WTC11 (cell line): ENCODE measurements at regions not wholly inside any gene's neighbourhood (a gene's known extent, or its start where the extent isn't known, plus 50 kb on each side); places are given as distances from the start of the nearest gene placed in this dataset.

ENCODE experiments used
- AR ChIP-seq: fragments of 250-450 bp; sonication (Bioruptor Pico); IDR thresholded peaks from 2 replicates; pipeline ENCODE4 v1.9.0; 2021; ENCODE audit warnings: mild to moderate bottlenecking
- CTCF ChIP-seq: fragments of 200-600 bp; IDR thresholded peaks from 2 replicates; pipeline ENCODE4 v1.8.0; 2022; ENCODE audit warnings: antibody characterized with exemption
- ESRRA ChIP-seq: sonication (generic); formaldehyde crosslinking; IDR thresholded peaks from 2 replicates; pipeline ENCODE4 v1.8.1; 2022; ENCODE audit warnings: mild to moderate bottlenecking, missing genetic modification reagents, borderline replicate concordance
- TF ChIP-seq, protein P1 (sequence below): fragments of 250-450 bp; sonication (Bioruptor Pico); IDR thresholded peaks from 2 replicates; pipeline ENCODE4 v1.9.0; 2021; ENCODE audit warnings: mild to moderate bottlenecking, borderline replicate concordance
- TF ChIP-seq, protein P2 (sequence below): sonication (generic); formaldehyde crosslinking; IDR thresholded peaks from 2 replicates; pipeline ENCODE4 v1.8.1; 2023; ENCODE audit warnings: mild to moderate bottlenecking, missing genetic modification reagents
- TF ChIP-seq, protein P3 (sequence below): sonication (generic); formaldehyde crosslinking; IDR thresholded peaks from 2 replicates; pipeline ENCODE4 v1.8.1; 2023; ENCODE audit warnings: mild to moderate bottlenecking, moderate library complexity, missing genetic modification reagents

DNA sequence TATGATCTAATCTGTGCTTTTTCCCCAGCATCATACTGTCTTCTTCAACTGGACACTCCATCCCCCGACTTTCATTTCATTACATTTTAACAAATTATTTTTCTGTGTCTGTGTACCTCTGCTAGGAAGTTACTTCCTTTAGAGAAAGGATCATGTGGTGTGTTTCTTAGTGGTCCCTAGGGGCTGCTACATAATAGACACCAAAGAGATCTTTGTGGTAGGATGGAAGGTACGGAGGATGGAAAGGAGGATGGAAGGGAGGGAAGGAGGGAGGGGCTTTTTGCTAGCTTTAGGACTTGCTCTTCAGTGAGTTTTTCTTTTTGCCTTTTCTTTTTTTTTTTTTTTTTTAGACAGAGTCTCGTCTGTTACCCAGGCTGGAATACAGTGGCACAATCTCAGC, 95.7 kb downstream of the TNFAIP3 start:
- no peak for TF ChIP-seq CTCF
- TF ChIP-seq, protein P1, sequence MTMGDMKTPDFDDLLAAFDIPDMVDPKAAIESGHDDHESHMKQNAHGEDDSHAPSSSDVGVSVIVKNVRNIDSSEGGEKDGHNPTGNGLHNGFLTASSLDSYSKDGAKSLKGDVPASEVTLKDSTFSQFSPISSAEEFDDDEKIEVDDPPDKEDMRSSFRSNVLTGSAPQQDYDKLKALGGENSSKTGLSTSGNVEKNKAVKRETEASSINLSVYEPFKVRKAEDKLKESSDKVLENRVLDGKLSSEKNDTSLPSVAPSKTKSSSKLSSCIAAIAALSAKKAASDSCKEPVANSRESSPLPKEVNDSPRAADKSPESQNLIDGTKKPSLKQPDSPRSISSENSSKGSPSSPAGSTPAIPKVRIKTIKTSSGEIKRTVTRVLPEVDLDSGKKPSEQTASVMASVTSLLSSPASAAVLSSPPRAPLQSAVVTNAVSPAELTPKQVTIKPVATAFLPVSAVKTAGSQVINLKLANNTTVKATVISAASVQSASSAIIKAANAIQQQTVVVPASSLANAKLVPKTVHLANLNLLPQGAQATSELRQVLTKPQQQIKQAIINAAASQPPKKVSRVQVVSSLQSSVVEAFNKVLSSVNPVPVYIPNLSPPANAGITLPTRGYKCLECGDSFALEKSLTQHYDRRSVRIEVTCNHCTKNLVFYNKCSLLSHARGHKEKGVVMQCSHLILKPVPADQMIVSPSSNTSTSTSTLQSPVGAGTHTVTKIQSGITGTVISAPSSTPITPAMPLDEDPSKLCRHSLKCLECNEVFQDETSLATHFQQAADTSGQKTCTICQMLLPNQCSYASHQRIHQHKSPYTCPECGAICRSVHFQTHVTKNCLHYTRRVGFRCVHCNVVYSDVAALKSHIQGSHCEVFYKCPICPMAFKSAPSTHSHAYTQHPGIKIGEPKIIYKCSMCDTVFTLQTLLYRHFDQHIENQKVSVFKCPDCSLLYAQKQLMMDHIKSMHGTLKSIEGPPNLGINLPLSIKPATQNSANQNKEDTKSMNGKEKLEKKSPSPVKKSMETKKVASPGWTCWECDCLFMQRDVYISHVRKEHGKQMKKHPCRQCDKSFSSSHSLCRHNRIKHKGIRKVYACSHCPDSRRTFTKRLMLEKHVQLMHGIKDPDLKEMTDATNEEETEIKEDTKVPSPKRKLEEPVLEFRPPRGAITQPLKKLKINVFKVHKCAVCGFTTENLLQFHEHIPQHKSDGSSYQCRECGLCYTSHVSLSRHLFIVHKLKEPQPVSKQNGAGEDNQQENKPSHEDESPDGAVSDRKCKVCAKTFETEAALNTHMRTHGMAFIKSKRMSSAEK (CRISPR knock-in tag), result no peak
- TF ChIP-seq, protein P2, sequence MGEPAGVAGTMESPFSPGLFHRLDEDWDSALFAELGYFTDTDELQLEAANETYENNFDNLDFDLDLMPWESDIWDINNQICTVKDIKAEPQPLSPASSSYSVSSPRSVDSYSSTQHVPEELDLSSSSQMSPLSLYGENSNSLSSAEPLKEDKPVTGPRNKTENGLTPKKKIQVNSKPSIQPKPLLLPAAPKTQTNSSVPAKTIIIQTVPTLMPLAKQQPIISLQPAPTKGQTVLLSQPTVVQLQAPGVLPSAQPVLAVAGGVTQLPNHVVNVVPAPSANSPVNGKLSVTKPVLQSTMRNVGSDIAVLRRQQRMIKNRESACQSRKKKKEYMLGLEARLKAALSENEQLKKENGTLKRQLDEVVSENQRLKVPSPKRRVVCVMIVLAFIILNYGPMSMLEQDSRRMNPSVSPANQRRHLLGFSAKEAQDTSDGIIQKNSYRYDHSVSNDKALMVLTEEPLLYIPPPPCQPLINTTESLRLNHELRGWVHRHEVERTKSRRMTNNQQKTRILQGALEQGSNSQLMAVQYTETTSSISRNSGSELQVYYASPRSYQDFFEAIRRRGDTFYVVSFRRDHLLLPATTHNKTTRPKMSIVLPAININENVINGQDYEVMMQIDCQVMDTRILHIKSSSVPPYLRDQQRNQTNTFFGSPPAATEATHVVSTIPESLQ (CRISPR knock-in tag), result no peak
- TF ChIP-seq, protein P3, sequence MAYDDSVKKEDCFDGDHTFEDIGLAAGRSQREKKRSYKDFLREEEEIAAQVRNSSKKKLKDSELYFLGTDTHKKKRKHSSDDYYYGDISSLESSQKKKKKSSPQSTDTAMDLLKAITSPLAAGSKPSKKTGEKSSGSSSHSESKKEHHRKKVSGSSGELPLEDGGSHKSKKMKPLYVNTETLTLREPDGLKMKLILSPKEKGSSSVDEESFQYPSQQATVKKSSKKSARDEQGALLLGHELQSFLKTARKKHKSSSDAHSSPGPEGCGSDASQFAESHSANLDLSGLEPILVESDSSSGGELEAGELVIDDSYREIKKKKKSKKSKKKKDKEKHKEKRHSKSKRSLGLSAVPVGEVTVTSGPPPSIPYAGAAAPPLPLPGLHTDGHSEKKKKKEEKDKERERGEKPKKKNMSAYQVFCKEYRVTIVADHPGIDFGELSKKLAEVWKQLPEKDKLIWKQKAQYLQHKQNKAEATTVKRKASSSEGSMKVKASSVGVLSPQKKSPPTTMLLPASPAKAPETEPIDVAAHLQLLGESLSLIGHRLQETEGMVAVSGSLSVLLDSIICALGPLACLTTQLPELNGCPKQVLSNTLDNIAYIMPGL (CRISPR knock-in tag), result no peak
- TF ChIP-seq ESRRA (CRISPR knock-in tag), result no peak
- TF ChIP-seq AR (CRISPR knock-in tag), result no peak
